GM23248 (cell line): ENCODE measurements at regions not wholly inside any gene's neighbourhood (a gene's known extent, or its start where the extent isn't known, plus 50 kb on each side); places are given as distances from the start of the nearest gene placed in this dataset.

Source experiments
- EZH2 ChIP-seq: fragments of 200-600 bp; sonication (generic); IDR thresholded peaks from 2 replicates; pipeline ENCODE4 v1.6.1; 2018; ENCODE audit warnings: antibody characterized with exemption, mild to moderate bottlenecking; ENCODE audit not compliant: insufficient read depth, poor library complexity, severe bottlenecking
- EZH2phosphoT487 ChIP-seq: fragments of 200-600 bp; sonication (generic); IDR thresholded peaks from 2 replicates; pipeline ENCODE4 v1.6.1; 2018; ENCODE audit warnings: antibody characterized with exemption, moderate library complexity, mild to moderate bottlenecking, low read depth; ENCODE audit not compliant: insufficient read depth

GRCh38 chr2:204325468-204325867, 219.8 kb upstream of the PARD3B start:
- TF ChIP-seq EZH2phosphoT487, result no peak
- TF ChIP-seq EZH2, result no peak
